ENCODE measurements at regions not wholly inside any gene's neighbourhood (a gene's known extent, or its start where the extent isn't known, plus 50 kb on each side); places are given as distances from the start of the nearest gene placed in this dataset.
"Not testable (repeated sequence)": the region's sequence is repeated elsewhere in the genome, so short reads cannot be mapped to it uniquely, and the experiment has no call there.

DNA sequence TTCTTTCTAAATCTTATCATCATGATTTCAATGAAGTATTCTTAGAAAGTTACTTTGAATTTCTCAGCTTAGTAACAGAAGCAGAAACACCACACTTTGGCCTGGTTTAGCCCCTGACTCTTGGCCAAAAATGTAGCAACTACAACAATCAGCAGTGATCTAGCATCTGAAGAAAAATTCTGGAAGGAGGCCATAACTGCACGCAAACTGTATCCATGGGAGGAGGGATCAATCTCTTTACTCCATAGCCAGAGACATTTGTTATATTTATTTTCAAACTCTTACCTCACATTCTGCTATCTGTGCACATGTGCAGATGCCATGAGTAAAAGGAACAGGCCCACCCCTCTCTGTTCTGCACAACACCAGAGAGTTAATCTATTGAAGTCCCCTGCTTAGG lies 251.0 kb upstream of the P2RY1 start:
- no peak for DNase-seq

DNA sequence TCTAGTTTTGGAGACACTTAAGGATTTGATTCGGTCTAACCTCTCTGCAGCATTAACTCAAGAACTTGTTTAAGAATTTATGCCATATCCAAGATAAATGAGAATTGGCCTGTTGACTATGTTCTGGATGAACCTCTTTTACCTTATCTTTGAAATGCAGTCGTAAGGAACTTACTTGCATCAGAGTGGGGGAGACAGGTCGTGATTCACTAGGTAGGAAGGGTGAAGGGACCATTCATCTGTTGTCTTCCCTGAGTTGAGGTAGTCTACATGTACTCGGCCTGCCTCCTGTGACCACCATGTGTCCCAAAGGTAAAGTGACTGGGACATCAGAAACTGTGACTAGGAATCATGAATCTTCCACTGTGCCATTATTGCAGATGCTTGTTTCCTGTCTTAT lies 248.0 kb upstream of the P2RY1 start:
- DNase-seq, result no peak

DNA sequence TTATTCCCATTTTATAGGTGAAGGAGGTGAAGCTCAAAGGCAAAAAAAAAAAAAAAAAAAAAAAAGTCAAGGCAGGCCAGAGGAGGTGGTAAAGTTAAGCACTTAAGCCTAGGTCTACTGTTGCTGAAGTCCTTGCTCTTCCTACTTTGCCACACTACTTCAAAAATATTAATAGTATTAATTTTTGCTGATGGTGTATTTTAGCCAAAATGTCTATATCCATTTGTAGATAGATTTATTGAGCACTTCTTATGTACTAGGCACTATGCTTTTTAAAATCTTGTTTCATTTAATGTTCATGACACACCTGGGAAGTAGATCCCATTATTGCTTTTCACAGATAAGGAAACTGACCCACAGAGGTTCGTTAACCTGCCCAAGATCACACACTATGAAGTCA lies 247.1 kb upstream of the P2RY1 start:
- DNase-seq, result no peak

DNA sequence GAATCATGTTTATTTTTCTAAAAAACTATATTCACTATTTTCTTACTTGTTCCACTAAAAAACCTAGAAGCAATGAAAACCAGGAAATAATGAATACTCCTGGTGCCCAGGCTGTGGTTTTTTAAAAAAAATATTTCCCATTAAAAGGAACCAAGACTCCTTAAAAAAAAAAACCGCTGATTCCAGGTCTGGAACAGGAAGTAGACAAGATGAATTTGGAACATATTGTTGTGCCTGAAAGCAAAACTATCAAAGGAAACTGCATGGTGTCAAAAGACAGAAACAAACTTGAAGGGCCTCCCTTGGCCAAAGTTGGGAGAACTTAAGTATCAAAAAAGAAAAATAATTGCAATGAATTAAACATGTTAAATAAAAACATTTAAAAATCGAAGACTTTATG lies 245.3 kb upstream of the P2RY1 start:
- no peak for DNase-seq

DNA sequence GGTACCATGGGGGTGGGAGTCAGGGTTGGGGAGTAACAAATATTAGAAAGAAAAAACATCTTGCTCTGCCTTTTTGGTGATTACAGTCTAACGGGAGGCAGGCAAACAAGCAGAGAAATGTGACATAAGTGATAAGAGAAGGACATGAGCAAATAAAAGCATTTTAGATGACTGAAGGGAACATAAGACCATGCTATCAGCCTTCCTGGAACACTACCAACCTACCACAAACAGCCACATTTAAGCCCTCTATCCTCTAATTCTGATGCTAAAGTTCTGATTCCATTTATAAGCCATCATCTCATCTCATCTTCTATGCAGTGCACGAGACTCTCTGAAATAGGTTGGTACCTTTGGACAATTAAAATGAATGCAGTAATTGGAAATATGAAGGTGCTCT lies 243.4 kb upstream of the P2RY1 start:
- DNase-seq, result no peak

DNA sequence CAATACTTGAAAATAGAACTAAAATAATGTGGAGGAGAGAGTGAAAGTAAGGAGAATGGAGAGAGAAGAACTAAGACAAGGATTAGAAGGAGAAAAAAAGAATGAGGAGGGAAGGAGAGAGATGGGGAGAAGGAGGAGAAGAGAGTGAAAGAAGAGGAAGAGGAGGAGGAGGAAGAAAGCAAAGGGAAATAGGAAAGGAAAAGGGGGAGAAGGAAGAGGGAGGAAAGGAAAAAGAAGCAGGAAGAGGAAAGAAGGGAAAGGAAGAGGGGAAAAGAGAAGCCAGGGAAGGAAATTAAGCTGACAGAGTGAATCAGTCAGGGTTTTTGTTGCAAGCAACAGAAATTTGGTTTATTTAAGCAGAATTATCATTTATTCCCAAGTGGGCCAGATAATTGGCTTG lies 241.7 kb upstream of the P2RY1 start:
- no peak for DNase-seq

DNA sequence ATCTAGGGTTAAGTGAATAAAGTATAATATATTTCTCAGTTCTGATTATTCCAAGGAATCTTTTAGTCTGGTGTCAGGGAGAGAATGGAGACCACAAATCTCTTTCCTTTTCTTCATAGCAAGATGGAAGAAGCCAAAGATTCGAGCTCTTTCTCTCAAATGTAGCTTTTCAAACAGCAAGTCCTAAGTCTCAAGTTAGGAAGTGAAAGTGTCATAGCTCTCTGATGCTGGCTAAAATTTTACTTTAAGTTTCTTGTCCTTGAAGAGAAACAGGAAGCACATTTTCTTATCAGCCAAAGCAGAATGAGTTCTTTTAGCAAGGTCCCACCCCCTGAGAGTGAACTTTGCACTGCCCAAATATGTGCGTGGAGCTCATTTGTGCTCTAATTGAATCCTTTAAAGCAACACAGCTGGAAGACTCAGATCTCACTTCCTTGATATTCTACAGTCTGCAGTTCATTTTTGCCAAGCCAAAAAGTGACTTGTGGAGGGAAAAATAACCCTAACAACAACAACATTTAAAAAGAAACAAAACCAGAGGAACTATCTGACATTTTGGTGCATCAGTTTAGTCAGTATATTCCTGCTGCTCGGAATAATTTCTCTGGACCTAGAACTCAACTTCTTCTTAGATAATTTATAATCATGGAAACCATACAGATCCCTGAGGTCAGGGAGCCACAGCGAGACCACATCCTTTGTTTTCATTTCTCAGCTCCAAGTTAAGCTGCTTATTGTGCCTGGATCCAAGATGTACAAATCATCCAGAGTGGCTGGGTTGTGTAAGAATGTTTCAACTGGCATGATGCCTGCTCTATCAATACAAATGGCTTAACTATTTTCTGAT lies 238.7 kb upstream of the P2RY1 start:
- DNase-seq, result no peak

DNA sequence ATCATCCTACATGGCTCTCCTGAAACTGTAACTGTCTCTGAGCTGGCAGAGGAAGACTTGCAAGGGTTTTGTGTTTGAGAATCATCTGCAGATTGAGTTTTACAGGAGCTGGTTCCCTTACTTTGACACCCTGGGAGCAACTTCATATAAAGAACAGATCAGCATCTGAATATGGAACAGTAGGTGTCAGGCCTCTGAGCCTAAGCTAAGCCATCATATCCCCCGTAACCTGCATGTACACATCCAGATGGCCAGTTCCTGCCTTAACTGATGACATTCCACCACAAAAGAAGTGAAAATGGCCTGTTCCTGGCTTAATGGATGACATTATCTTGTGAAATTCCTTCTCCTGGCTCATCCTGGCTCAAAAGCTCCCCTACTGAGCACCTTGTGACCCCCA lies 238.1 kb upstream of the P2RY1 start:
- not testable (repeated sequence) for DNase-seq

DNA sequence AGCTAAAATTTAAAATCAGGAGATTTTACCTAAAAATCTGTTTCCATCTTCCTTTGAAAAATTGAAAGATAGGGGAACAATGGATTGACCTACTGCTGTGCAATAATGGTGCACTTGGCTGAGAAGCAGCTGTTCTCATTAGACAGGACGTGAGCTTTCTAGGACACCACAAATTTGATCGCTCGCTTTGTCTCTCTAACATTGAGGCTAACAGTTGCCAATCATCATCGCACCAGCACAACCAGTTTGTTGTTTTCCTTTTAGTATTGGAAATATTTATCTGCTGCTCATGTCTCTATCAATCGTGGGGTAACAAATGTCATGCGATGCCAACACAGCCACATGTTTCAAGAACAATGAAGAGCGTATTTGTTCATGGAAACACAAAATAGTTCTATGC lies 228.8 kb upstream of the P2RY1 start:
- DNase-seq, result no peak

DNA sequence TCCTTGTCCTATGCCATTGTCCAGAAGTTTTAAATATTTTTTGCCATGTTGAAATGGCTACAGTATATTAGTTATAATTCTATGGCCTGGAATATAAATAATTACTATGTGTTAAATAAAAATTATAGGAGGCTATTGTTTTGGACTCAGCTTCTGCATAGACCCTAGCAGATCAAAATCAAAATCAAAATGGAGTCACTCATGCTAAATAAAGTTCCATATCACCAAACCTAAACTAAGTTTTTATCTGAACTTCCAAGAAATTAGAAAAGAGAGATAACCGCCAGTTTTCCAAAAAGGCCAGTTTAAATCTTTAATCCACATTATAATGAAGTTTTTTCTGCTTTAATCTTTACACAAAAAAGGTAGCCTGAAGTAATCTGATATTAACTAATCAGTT lies 227.8 kb upstream of the P2RY1 start:
- no peak for DNase-seq

DNA sequence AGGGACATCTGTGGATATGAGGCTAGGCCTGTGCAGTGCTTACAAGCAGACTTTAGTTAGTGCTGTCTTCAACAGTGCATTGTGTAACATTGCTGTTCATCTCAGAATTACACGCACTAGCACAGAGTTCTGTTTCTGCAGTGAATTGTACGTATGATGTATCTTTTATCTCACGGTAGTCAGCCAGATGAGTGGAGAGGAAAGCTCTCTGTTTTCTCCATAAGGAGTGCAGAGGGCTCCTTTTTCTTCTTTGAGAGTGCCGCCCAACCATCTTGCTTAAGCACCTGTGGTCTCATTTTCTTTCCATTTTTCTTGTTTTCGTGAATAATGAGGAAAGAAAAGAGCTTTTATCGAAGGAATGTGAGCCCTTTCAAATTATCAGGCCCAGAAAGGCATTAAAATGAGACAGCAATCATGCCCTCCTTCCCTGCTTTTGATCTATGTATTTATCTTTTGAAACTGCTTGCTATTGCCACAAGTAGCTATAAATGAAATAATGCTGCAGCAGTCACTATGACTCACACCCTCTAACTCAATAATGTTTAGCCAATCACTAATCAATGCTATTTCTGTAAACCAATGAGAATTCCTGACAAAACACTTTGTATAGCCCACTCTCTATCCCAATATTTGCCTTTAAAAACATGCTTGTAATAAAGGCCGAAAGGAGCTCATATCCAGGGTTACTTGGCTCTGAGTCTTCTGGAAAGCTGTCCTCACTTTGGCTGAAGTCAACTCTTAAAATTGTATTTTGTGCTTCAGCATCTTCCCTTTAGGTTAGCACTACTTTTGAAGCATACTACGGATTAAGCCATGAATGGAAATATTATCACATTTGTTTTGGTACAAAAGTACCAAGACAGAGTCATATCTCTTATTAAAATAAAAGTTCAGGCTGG lies 226.0 kb upstream of the P2RY1 start:
- DNase-seq, result no peak

DNA sequence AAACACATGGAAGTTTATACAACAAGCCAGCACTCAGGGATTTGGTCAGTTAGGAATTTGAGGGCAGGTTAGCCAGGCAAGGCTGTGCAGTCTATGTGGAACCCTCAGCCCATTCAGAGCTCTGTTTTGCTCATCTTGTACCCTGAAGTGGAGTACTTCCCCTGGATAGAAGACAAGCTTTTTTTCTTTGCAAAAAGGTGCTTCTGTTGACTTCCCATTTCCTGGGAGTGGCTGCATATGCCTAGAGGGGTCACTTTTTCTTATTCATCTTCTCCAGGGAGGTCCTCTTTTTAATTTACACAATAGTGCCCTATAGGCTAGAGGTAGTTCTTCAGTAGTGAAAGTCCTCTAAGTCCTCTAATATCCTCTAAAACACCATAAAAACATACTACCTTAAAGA lies 225.0 kb upstream of the P2RY1 start:
- no peak for DNase-seq

DNA sequence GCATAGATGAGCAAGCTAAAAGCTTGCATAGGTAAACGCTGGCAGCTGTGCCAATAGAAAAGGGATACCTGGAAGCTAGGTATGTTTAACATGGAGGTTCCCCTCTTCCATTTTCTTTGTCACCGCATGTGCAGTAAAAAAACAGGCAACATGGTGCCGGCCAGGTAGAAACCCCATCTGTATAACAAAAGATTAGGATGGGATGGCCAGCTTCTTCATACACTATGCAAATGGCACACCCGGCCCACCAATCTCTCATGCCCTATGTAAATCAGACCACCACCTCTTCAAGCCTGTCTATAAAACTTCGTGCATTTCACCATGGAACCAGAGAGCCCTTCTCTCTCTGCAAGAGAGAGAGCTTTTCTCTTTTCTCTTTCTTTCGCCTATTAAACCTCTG lies 224.3 kb upstream of the P2RY1 start:
- no peak for DNase-seq

DNA sequence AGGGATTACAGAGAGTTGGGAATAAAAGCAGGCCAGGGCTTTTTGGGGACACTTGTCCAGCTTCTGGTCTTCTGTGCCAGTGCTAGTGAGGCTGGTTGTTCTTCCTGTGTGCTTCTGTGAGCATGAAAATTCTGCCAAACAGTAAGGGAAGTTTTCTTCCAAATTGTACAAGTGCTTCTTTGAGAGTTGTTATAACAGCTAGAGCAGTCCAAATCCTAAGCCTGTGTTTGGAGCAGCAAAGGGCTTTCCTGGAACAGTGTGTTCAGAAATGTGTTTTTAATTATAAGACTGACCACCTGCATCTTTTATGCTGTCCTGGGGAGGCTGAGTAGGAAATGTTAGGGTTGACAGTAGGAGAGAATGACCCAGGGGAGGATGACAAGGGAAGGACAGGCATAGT lies 223.0 kb upstream of the P2RY1 start:
- no peak for DNase-seq

DNA sequence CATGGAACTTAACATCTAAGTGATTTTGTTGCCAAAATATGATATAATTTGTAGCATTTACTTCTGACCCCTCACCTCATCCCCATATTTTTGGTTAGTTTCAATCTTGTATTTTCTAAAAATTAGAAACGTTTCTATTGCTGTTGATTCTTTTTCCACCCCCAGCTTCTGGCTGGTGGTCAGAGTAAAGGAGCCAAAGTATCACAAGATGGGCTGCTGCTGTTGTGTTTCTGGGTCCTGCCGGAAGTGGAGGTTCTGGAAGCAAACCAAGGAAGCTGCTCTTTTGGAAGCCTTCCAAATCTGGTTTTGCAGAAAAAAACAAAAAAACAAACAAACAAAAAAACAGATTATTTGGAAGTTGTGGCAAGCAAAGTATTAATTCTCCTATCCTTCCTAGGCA lies 221.1 kb upstream of the P2RY1 start:
- no peak for DNase-seq

DNA sequence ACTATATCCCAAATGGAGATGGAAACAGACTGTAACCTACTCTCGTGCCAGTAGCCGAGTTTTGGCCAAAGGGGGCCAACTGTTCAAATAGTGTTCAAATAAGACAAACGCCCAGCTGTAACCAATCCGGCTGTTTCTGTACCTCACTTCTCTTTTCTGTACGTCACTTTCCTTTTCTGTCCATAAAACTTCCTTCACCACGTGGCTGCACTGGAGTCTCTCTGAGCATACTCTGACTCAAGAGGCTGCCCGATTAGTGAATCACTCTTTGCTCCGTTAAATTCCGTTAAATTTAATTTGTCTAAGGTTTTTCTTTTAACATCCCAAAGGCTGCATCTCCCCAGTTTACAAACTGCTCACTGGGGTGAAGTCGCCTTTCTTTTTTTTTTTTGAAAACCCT lies 219.2 kb upstream of the P2RY1 start:
- DNase-seq, result no peak

DNA sequence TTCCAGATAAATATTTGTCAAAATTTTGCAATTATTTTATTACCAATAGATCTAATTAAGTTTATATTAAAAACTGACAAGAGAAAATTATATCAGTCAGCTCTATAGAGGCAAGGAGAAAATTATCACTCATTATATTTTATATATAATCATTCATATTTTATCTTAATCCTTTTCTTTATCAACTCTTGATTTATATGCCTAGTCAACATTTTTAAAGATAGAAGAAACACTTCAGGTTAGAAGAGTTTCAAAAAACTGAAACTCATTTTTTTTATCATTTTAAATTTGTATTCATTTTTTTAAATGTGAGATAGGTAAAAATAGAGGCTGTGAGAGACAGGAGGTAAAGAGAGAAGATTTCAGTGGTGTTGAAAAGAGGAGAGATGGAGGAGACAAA lies 217.3 kb upstream of the P2RY1 start:
- no peak for DNase-seq

DNA sequence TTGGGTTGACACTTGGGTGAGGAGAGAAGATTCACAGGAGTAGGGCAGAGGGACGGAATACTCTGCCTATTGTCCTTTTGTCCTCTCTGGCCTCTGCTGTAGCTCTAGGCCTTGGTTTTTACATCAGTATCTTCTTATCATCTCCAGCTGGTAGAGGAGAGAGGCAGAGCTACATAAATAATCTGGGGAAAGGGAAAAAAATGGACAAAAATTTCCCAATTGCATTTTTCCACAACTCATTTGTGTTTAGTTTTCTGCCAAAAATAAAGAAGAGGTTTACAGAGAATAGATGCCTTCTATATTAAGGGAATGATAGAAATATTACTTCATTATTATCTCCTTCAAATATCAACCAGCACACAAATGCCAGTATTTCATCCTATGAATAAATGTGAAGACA lies 216.4 kb upstream of the P2RY1 start:
- no peak for DNase-seq

DNA sequence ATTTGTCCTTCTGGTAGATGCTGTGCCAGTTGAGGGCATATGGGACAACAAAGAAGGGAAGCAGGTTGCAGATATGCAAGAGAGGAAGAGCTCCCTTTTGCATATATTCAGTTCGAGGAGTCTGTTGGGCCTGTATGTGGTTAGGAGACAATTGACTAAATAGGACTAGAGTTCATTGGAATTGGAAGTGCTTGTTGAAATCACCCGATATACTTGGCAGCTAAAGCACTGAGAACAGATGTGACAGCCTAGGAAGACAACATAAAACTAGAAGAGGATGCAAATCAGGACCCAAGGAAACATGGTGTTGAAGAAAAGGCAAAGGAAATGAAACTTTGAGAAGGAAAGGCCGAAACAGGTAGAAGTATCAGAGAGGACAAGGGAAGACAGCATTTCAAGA lies 215.2 kb upstream of the P2RY1 start:
- no peak for DNase-seq

DNA sequence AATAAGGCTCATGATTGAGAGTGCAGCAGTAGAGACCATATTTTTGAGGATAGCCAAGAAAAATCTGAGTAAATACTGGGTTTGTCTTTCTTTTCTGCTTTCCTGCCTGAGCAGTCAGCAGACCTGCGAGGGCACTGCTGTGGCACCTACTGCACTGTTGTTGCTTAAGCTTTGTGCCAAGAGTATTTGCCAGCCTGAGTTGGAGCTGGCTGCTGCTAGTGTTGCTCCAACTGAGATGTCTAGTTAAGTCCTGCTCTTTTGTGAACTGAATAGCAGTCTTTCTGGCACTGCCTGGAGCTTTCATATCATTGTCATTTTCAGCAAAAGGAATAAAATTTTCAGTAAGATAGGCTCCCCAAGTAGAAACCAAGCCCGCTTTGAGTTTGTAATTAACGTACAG lies 214.5 kb upstream of the P2RY1 start:
- DNase-seq, result no peak

DNA sequence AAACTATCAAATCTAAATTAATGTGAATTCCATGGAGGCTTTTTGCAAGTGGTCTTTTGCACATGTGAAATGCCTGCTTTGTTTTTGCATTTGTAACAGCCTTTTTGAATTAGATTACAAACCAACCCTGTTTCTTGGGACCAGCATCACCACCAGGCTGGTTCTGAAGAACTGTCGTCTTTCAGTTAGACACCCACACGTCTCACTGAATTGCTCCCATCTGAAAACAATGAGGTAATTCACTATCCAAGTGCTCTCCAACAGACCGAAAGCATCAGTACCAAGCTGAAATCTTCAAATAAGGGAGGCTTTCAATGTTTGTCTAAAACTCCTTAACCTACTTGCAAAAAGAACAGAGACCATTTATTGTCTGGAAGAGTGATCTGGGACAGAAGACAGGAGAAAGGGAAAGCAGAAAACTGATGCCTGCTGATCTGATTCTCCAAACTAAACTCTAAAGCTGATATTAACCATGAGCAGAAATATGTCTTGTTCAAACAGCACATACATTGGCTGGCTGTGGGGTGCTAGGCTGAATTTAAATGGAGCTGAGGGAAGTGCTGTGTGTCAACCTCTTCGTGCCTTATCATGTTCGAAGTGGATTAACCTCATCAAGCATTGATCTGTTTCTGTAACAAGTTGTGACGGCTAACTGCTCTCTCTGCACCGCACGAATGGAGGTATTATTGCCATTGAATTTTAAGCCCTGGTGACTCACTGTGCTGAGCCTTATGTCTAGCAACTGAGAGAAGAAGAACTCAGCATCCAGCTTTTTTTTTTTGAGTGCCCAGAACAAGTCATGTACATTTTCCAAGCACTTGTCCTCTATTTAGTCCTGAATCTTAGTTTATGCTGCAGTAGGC lies 213.7 kb upstream of the P2RY1 start:
- DNase-seq, result no peak

DNA sequence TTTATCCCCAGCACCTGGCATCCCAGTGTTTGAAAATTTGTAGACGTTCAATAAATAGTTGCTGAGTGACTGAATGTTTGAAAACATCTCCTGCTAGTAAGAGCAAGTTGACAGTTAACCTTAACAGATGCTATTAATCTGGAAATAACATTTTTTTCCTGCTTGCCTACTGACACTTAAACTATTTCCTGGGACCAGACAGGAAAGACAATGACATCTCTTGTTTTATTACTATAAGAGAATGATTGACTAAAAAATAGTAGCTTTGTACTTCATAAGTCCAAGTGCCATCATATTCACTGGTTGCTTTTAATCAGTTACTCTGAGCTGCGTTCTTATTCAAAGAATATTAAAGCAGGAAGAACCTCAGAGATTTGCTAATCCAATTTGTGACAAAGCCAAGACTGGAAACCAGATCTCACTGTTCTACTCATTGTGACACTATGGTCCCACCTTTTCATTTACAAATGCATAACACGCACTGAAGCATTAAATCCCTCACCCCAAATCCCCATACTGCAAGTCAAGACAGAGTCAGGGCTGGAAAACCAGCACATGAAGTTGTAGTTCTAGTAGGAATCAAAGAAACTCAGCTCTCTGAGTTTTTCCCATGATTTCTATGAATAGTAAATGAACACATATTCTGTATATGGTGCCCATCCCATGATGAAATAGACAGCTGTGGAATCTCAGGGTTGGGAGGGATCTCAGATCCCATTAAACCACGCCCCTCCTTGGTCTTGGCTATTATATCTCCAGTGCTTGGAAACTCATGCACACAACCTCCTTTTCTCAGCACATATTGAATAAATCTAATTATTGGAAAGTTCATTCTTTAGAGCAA lies 212.7 kb upstream of the P2RY1 start:
- DNase-seq, result no peak

All from activated gamma-delta T cell (primary cell).